GM12878 (cell line): ENCODE measurements at regions not wholly inside any gene's neighbourhood (a gene's known extent, or its start where the extent isn't known, plus 50 kb on each side); places are given as distances from the start of the nearest gene placed in this dataset.

Experiments
- ATAC-seq: fragments of 200-7000 bp; cut with Tn5 transposase; 3 replicates; pipeline ENCODE4 v1.9.1; 2020; ENCODE audit warnings: mild to moderate bottlenecking, moderate library complexity
- BruUV-seq: library from RNA; stranded (reverse); fragments of 400-500 nt; replicated peaks from 2 replicates; lab custom pipeline; 2021; lab: Mats Ljungman, UMichigan
- CTCF ChIA-PET: fragments of 300-600 bp; sonication (Branson Sonifier 250); formaldehyde crosslinking; extraction: SDS; loops from one replicate; lab custom pipeline; 2021; ENCODE audit warnings: inconsistent platforms; lab: Yijun Ruan, JAX
- POLR2A ChIA-PET: fragments of 350-600 bp; formaldehyde crosslinking; extraction: SDS; loops from one replicate; lab custom pipeline; 2021; ENCODE audit warnings: inconsistent platforms; lab: Charles Lee
- RAD21 ChIA-PET: fragments of 300-600 bp; sonication (Branson Sonifier 250); formaldehyde crosslinking; loops from one replicate; lab custom pipeline; 2023; ENCODE audit warnings: antibody characterized with exemption; ENCODE audit not compliant: unreplicated experiment; lab: Charles Lee
- SMC1A ChIA-PET: fragments of 300-600 bp; sonication (Branson Sonifier 250); formaldehyde crosslinking; loops from one replicate; lab custom pipeline; 2023; ENCODE audit not compliant: unreplicated experiment, uncharacterized antibody; lab: Charles Lee
- DNase-seq: peaks from one replicate; pipeline ENCODE4 v3.0.0-alpha.2; 2011; ENCODE audit warnings: low read depth, low spot score
- FAIRE-seq: peaks from 3 replicates; lab custom pipeline; 2011; peaks lifted over from hg19 to GRCh38; lab: Jason Lieb, UNC
- H2AFZ ChIP-seq: 2 replicates; pipeline ENCODE4 v1.6.0; 2011; ENCODE audit warnings: low read depth, low read length, control low read depth; ENCODE audit not compliant: control insufficient read depth
- H3K27ac ChIP-seq: 2 replicates; pipeline ENCODE4 v1.5.1; 2011; ENCODE audit warnings: control low read depth; ENCODE audit not compliant: control insufficient read depth, insufficient read depth
- H3K27me3 ChIP-seq, 2 experiments: replicated peaks in 1 of 2; 2 replicates each; pipeline versions ENCODE4 v1.6.0 to v1.6.1; 2011; ENCODE audit warnings: low read length in 1 of 2; ENCODE audit not compliant: control insufficient read depth in 2 of 2, insufficient read depth in 2 of 2
- H3K36me3 ChIP-seq, 2 experiments: 2 replicates each; pipeline ENCODE4 v1.5.1; 2011; ENCODE audit warnings: low read length in 1 of 2; ENCODE audit not compliant: control insufficient read depth in 2 of 2, insufficient read depth in 2 of 2
- H3K4me1 ChIP-seq: 2 replicates; pipeline ENCODE4 v1.6.1; 2011; ENCODE audit warnings: mild to moderate bottlenecking, low read length, moderate library complexity, mixed read lengths; ENCODE audit not compliant: control insufficient read depth, insufficient read depth
- H3K4me2 ChIP-seq: 2 replicates; pipeline ENCODE4 v1.6.0; 2011; ENCODE audit warnings: control low read depth; ENCODE audit not compliant: control insufficient read depth, insufficient read depth
- H3K4me3 ChIP-seq: fragments of 200-600 bp; sonication (generic); 2 replicates; pipeline ENCODE4 v1.5.1; 2016
- H3K79me2 ChIP-seq: 2 replicates; pipeline ENCODE4 v1.6.0; 2011; ENCODE audit warnings: low read length; ENCODE audit not compliant: control insufficient read depth, insufficient read depth
- H3K9ac ChIP-seq: 2 replicates; pipeline ENCODE4 v1.8.0; 2011; ENCODE audit warnings: low read length, control low read depth, mixed read lengths; ENCODE audit not compliant: control insufficient read depth, insufficient read depth
- H3K9me3 ChIP-seq: replicated peaks from 3 replicates; pipeline ENCODE4 v1.5.1; 2011; ENCODE audit warnings: mild to moderate bottlenecking, low read length; ENCODE audit not compliant: control insufficient read depth, insufficient read depth
- H4K20me1 ChIP-seq: 2 replicates; pipeline ENCODE4 v1.6.0; 2011; ENCODE audit not compliant: control insufficient read depth, insufficient read depth
- CUX1 ChIP-seq: IDR thresholded peaks from 2 replicates; pipeline ENCODE4 v1.6.1; 2012; ENCODE audit warnings: improper control_type of control experiment, low read depth, low read length; ENCODE audit not compliant: insufficient replicate concordance
- NBN ChIP-seq: fragments of 450-650 bp; IDR thresholded peaks from 2 replicates; pipeline ENCODE4 v1.6.1; 2016
- ZNF622 ChIP-seq: fragments of 450-650 bp; IDR thresholded peaks from 2 replicates; pipeline ENCODE4 v1.6.1; 2017; ENCODE audit warnings: mild to moderate bottlenecking, inconsistent platforms
- WGBS: methylation state at CpG from one replicate; pipeline ENCODE4 v1.1.6; 2016; ENCODE audit warnings: low lambda C conversion rate; ENCODE audit not compliant: insufficient replicate concordance, insufficient coverage; ENCODE audit errors: missing lambda C conversion rate; 5-methylcytosine and 5-hydroxymethylcytosine counted together
- in situ Hi-C: fragments of 300-500 bp; cut with MboI; formaldehyde crosslinking; loops from 9 replicates; pipeline ENCODE4 v1.14.3; 2018; ENCODE audit warnings: mixed read lengths
- intact Hi-C: fragments of 100-400 bp; cut with micrococcal nuclease; formaldehyde crosslinking; loops from one replicate; pipeline ENCODE4 v1.14.2; 2022; ENCODE audit not compliant: unreplicated experiment
- TF ChIP-seq, protein P1 (sequence below): fragments of 150-350 bp; IDR thresholded peaks from 2 replicates; pipeline ENCODE4 v1.6.1; 2014; ENCODE audit warnings: mild to moderate bottlenecking, low read depth, low read length

- no peak for TF ChIP-seq CUX1
- TF ChIP-seq, protein P1, sequence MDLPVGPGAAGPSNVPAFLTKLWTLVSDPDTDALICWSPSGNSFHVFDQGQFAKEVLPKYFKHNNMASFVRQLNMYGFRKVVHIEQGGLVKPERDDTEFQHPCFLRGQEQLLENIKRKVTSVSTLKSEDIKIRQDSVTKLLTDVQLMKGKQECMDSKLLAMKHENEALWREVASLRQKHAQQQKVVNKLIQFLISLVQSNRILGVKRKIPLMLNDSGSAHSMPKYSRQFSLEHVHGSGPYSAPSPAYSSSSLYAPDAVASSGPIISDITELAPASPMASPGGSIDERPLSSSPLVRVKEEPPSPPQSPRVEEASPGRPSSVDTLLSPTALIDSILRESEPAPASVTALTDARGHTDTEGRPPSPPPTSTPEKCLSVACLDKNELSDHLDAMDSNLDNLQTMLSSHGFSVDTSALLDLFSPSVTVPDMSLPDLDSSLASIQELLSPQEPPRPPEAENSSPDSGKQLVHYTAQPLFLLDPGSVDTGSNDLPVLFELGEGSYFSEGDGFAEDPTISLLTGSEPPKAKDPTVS: no peak
- TF ChIP-seq, all 136 proteins: peak for 0
Observed at GRCh38 chr14:94685681-94686485, 73.7 kb downstream of the SERPINA3 start (continued).

DNA sequence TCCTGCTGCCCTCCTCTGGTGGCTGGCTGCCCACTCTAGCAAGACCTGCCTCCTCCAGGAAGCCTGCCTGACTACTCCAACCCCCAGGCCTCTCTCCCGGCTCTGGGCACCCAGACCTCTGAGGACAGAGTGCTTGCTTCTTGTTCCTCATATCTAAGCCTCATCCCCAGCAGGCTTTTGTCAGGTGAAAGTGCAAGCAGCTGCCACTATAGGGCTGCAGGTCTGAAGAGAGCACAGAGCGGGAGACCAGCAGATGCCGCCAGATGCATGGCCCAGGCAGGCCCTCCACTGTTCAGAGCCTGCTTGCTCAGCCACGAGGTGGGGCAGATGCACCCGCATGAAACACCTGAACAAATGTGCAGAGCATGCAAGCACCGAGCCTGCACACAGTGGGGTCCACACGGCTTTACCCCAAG is 73.0 kb downstream of the SERPINA3 start:
- POLR2A ChIA-PET: no interaction called here
- in situ Hi-C loops (loop anchor here (10.0 to 25.0 kb wide), 2 partner anchors 510 to 702 kb away; no protein-coding TSS in a partner anchor), intact Hi-C loops (loop anchor here (10.0 kb wide), 1 partner anchor 410 kb away; no protein-coding TSS in a partner anchor)

More for the DNA sequence above, 73.0 kb downstream of the SERPINA3 start:
- H3K36me3 ChIP-seq: no peaks in the 10 kb centered on the region
- BruUV-seq: no TSS peak
- ChIA-PET RAD21 (no interaction called here), CTCF (no interaction called here), SMC1A (no interaction called here)
- H3K4me1 ChIP-seq: no peaks in the 10 kb centered on the region
- TF ChIP-seq ZNF622 (no peak), NBN (no peak)
- no peak for DNase-seq
- H3K79me2 ChIP-seq: no peaks in the 10 kb centered on the region
- H3K27me3 ChIP-seq: peaks cover 0 to under 1% of the 10 kb centered on the region in 2 experiments; a peak in 1 of 4 replicates
- no peaks in the 10 kb centered on the region for H4K20me1 ChIP-seq
- H3K4me2 ChIP-seq: no peak overlapping the region
- H3K9me3 ChIP-seq: no peaks in the 10 kb centered on the region
- no peak for FAIRE-seq
- no peak overlapping the region for H3K27ac ChIP-seq
- 40% methylated on average over 7 of the region's 7 CpGs for WGBS
- no peak overlapping the region for H2AFZ ChIP-seq
- H3K4me3 ChIP-seq: no peak overlapping the region
- no peak for ATAC-seq
- H3K9ac ChIP-seq: no peak overlapping the region
